Mesenteric fat pad (tissue), 1 donor: ENCODE measurements at regions not wholly inside any gene's neighbourhood (a gene's known extent, or its start where the extent isn't known, plus 50 kb on each side); places are given as distances from the start of the nearest gene placed in this dataset.
"Not testable (repeated sequence)": the region's sequence is repeated elsewhere in the genome, so short reads cannot be mapped to it uniquely, and the experiment has no call there.

Experiments used
- DNase-seq: peaks from one replicate; pipeline ENCODE4 v3.0.0-alpha.2; 2020; ENCODE audit warnings: low spot score
- donor health status: DM: yes; HTN: yes; CAD: no.

GRCh38 chr3:174336784-174337183 is 522.4 kb upstream of the NAALADL2 start:
- DNase-seq = no peak

- no peak for DNase-seq
Observed at GRCh38 chr3:174337227-174337626, 521.9 kb upstream of the NAALADL2 start.

GRCh38 chr3:174340624-174341587 is 518.2 kb upstream of the NAALADL2 start:
- no peak for DNase-seq

- DNase-seq = no peak
Observed at GRCh38 chr3:174342171-174342570, 517.0 kb upstream of the NAALADL2 start.

- DNase-seq = no peak
Observed at GRCh38 chr3:174342941-174343501, 516.1 kb upstream of the NAALADL2 start.

GRCh38 chr3:174346141-174346540 is 513.0 kb upstream of the NAALADL2 start:
- DNase-seq = no peak

GRCh38 chr3:174346571-174346970 is 512.6 kb upstream of the NAALADL2 start:
- DNase-seq = no peak

- no peak for DNase-seq
Observed at GRCh38 chr3:174347474-174348138, 511.5 kb upstream of the NAALADL2 start.

- no peak for DNase-seq
Observed at GRCh38 chr3:174352227-174352626, 506.9 kb upstream of the NAALADL2 start.

- no peak for DNase-seq
Observed at GRCh38 chr3:174355505-174355904, 503.6 kb upstream of the NAALADL2 start.

GRCh38 chr3:174356596-174356995 is 502.5 kb upstream of the NAALADL2 start:
- no peak for DNase-seq

GRCh38 chr3:174358252-174358651 is 500.9 kb upstream of the NAALADL2 start:
- no peak for DNase-seq

GRCh38 chr3:174362556-174362955 is 496.6 kb upstream of the NAALADL2 start:
- DNase-seq = no peak

GRCh38 chr3:174363256-174363655 is 495.9 kb upstream of the NAALADL2 start:
- no peak for DNase-seq

GRCh38 chr3:174365796-174366195 is 493.3 kb upstream of the NAALADL2 start:
- no peak for DNase-seq

- not testable (repeated sequence) for DNase-seq
Observed at GRCh38 chr3:174366904-174367303, 492.2 kb upstream of the NAALADL2 start.

- no peak for DNase-seq
Observed at GRCh38 chr3:174376346-174376745, 482.8 kb upstream of the NAALADL2 start.

- DNase-seq = no peak
Observed at GRCh38 chr3:174377096-174377495, 482.0 kb upstream of the NAALADL2 start.

GRCh38 chr3:174377684-174378083 is 481.4 kb upstream of the NAALADL2 start:
- no peak for DNase-seq

GRCh38 chr3:174382878-174383277 is 476.3 kb upstream of the NAALADL2 start:
- no peak for DNase-seq

- no peak for DNase-seq
Observed at GRCh38 chr3:174387736-174388135, 471.4 kb upstream of the NAALADL2 start.

GRCh38 chr3:174397848-174398247 is 461.3 kb upstream of the NAALADL2 start:
- DNase-seq = no peak
